SK-N-SH (cell line): ENCODE measurements at regions not wholly inside any gene's neighbourhood (a gene's known extent, or its start where the extent isn't known, plus 50 kb on each side); places are given as distances from the start of the nearest gene placed in this dataset.

ENCODE experiments used
- CTCF ChIP-seq: fragments of 200-600 bp; sonication (generic); IDR thresholded peaks from 2 replicates; pipeline ENCODE4 v1.6.1; 2017; ENCODE audit warnings: antibody characterized with exemption, mild to moderate bottlenecking, moderate library complexity
- NFIC ChIP-seq: IDR thresholded peaks from 2 replicates; pipeline ENCODE4 v1.4.0; 2012; ENCODE audit warnings: borderline replicate concordance
- TEAD4 ChIP-seq: IDR thresholded peaks from 2 replicates; pipeline ENCODE4 v1.4.0; 2012; ENCODE audit warnings: mild to moderate bottlenecking, borderline replicate concordance; ENCODE audit not compliant: insufficient read depth
- YY1 ChIP-seq: IDR thresholded peaks from 2 replicates; pipeline ENCODE4 v1.4.0; 2012; ENCODE audit warnings: low read depth, mild to moderate bottlenecking

GRCh38 chr22:27489178-27489675 is 312.3 kb downstream of the MN1 start:
- TF ChIP-seq CTCF: no peak
- TF ChIP-seq YY1: no peak
- TF ChIP-seq NFIC: no peak
- no peak for TF ChIP-seq TEAD4
